Prostate gland (tissue), 2 donors: ENCODE measurements at regions not wholly inside any gene's neighbourhood (a gene's known extent, or its start where the extent isn't known, plus 50 kb on each side); places are given as distances from the start of the nearest gene placed in this dataset.

ENCODE experiments used
- POLR2A ChIP-seq: fragments of 450-650 bp; IDR thresholded peaks from one replicate; pipeline ENCODE4 v1.6.1; 2016; ENCODE audit warnings: antibody characterized with exemption, mild to moderate bottlenecking
- POLR2AphosphoS5 ChIP-seq: sonication (generic); formaldehyde crosslinking; IDR thresholded peaks from one replicate; pipeline ENCODE4 v1.6.1; 2017; ENCODE audit warnings: antibody characterized with exemption
- TF ChIP-seq, protein P1 (sequence below), 4 experiments: fragments of 200-600 bp in 2 of 4; fragments of 450-650 bp in 2 of 4; sonication (generic) in 2 of 4; IDR thresholded peaks; 1 replicate in 3 of 4; 2 replicates in 1 of 4; pipeline ENCODE4 v1.5.1; 2016 to 2019; ENCODE audit warnings: antibody characterized with exemption in 4 of 4, mild to moderate bottlenecking in 2 of 4, moderate library complexity in 2 of 4

DNA sequence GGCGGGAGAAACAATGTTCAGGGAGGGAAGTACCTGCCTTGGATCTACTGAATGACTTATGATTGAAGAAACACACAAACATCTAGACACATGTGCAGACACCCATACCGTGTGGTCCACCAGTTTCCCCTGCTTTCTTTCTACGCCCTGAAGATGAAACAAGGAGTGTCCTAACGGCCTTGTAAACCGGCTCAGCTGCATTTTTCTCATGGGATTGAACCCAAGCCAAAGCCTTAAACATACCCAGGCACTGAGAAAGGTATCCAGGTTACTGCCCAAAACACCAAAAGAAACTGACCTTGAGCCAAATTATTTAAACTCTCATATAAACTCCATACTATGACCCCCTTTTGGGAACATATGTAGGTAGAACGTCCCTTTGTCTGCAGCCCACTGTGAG, 630.0 kb upstream of the RGS18 start:
- TF ChIP-seq, protein P1, sequence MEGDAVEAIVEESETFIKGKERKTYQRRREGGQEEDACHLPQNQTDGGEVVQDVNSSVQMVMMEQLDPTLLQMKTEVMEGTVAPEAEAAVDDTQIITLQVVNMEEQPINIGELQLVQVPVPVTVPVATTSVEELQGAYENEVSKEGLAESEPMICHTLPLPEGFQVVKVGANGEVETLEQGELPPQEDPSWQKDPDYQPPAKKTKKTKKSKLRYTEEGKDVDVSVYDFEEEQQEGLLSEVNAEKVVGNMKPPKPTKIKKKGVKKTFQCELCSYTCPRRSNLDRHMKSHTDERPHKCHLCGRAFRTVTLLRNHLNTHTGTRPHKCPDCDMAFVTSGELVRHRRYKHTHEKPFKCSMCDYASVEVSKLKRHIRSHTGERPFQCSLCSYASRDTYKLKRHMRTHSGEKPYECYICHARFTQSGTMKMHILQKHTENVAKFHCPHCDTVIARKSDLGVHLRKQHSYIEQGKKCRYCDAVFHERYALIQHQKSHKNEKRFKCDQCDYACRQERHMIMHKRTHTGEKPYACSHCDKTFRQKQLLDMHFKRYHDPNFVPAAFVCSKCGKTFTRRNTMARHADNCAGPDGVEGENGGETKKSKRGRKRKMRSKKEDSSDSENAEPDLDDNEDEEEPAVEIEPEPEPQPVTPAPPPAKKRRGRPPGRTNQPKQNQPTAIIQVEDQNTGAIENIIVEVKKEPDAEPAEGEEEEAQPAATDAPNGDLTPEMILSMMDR (IDR thresholded peaks at IDR 0.05) = no peak
- TF ChIP-seq POLR2AphosphoS5 (no peak), POLR2A (no peak)
